ENCODE measurements at regions not wholly inside any gene's neighbourhood (a gene's known extent, or its start where the extent isn't known, plus 50 kb on each side); places are given as distances from the start of the nearest gene placed in this dataset.

DNA sequence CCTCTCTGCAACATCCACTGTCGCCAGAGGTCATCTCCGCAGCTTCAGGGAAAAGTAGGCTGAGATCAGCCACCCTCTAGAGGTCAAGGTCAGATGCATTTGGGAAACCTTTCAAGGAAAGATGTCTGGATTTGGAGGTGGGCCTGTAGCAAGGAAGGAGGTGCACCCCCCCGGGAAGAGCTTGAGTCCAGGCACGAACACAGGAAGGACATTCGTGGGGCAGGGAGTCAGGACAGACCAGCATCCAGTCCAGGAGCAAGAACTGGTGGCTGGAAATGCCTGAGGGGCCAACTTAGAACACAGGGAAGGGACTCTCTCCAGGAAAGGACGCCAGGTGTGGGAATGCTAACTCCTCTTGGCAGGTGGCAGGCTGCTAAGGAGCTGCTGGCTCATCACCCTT is 614.1 kb upstream of the MGMT start:
- TF ChIP-seq, protein P1, sequence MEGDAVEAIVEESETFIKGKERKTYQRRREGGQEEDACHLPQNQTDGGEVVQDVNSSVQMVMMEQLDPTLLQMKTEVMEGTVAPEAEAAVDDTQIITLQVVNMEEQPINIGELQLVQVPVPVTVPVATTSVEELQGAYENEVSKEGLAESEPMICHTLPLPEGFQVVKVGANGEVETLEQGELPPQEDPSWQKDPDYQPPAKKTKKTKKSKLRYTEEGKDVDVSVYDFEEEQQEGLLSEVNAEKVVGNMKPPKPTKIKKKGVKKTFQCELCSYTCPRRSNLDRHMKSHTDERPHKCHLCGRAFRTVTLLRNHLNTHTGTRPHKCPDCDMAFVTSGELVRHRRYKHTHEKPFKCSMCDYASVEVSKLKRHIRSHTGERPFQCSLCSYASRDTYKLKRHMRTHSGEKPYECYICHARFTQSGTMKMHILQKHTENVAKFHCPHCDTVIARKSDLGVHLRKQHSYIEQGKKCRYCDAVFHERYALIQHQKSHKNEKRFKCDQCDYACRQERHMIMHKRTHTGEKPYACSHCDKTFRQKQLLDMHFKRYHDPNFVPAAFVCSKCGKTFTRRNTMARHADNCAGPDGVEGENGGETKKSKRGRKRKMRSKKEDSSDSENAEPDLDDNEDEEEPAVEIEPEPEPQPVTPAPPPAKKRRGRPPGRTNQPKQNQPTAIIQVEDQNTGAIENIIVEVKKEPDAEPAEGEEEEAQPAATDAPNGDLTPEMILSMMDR (IDR thresholded peaks at IDR 0.05; ENCODE audit: extremely low read depth in 1 of 2, insufficient read depth in 1 of 2, low read depth in 1 of 2, low read length in 2 of 2), result no peak
- TF ChIP-seq FOS (IDR thresholded peaks at IDR 0.05; ENCODE audit: borderline replicate concordance, insufficient read depth, low read length) (no peak), EZH2 (IDR thresholded peaks at IDR 0.05; ENCODE audit: borderline replicate concordance, low read depth, low read length, severe bottlenecking) (no peak), POLR2A (IDR thresholded peaks at IDR 0.05; ENCODE audit: low read depth, low read length) (no peak), POLR2AphosphoS5 (IDR thresholded peaks at IDR 0.05; ENCODE audit: insufficient read depth, low read depth, low read length) (no peak)
- TF ChIP-seq, protein P2, sequence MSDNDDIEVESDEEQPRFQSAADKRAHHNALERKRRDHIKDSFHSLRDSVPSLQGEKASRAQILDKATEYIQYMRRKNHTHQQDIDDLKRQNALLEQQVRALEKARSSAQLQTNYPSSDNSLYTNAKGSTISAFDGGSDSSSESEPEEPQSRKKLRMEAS (IDR thresholded peaks at IDR 0.05; ENCODE audit: insufficient read depth, insufficient read length), result no peak
